Endothelial cell of umbilical vein (primary cell): ENCODE measurements at regions not wholly inside any gene's neighbourhood (a gene's known extent, or its start where the extent isn't known, plus 50 kb on each side); places are given as distances from the start of the nearest gene placed in this dataset.

Experiments
- BruUV-seq: library from RNA; stranded (reverse); fragments of 400-500 nt; replicated peaks from 2 replicates; lab custom pipeline; 2021; lab: Mats Ljungman, UMichigan
- CTCF ChIA-PET: fragments of 300-600, 350-600 bp; sonication (Branson Sonifier 250); formaldehyde crosslinking; loops from one replicate; lab custom pipeline; 2021; ENCODE audit warnings: antibody characterized with exemption, inconsistent platforms; lab: Charles Lee
- POLR2A ChIA-PET: fragments of 300-600, 350-600 bp; sonication (Branson Sonifier 250); formaldehyde crosslinking; loops from one replicate; lab custom pipeline; 2021; ENCODE audit warnings: antibody characterized with exemption, inconsistent platforms; lab: Charles Lee
- DNase-seq: peaks from one replicate; pipeline ENCODE4 v3.0.0-alpha.2; 2011; ENCODE audit warnings: low read depth, low spot score
- FAIRE-seq: peaks from 2 replicates; lab custom pipeline; 2011; peaks lifted over from hg19 to GRCh38; lab: Jason Lieb, UNC
- H2AFZ ChIP-seq: 2 replicates; pipeline ENCODE4 v1.6.0; 2012; ENCODE audit warnings: low read depth, low read length, control low read depth, inconsistent platforms
- H3K27ac ChIP-seq: 2 replicates; pipeline ENCODE4 v1.5.1; 2011; ENCODE audit warnings: low read depth, mild to moderate bottlenecking, control low read depth, low read length, moderate library complexity; ENCODE audit not compliant: insufficient read depth
- H3K27me3 ChIP-seq, 2 experiments: 2 replicates each; pipeline versions ENCODE4 v1.6.0 to v1.6.1; 2011; ENCODE audit warnings: low read length in 2 of 2, mixed read lengths in 1 of 2; ENCODE audit not compliant: control insufficient read depth in 2 of 2, insufficient read depth in 2 of 2
- H3K36me3 ChIP-seq, 2 experiments: 2 replicates in 1 of 2; 3 replicates in 1 of 2; pipeline ENCODE4 v1.5.1; 2011; ENCODE audit warnings: low read length in 2 of 2, mild to moderate bottlenecking in 1 of 2, moderate library complexity in 1 of 2; ENCODE audit not compliant: control insufficient read depth in 2 of 2, insufficient read depth in 2 of 2; ENCODE audit errors: extremely low read depth in 1 of 2
- H3K4me1 ChIP-seq: 3 replicates; pipeline ENCODE4 v1.5.1; 2011; ENCODE audit warnings: mild to moderate bottlenecking, low read length; ENCODE audit not compliant: control insufficient read depth, insufficient read depth; ENCODE audit errors: extremely low read depth
- H3K4me2 ChIP-seq: 2 replicates; pipeline ENCODE4 v1.6.1; 2011; ENCODE audit warnings: low read length, control low read depth, mixed read lengths; ENCODE audit not compliant: insufficient read depth
- H3K4me3 ChIP-seq, 3 experiments: fragments of 200-600 bp in 1 of 3; sonication (generic), shearing (Covaris generic) in 1 of 3; replicated peaks in 1 of 3; 2 replicates each; pipeline ENCODE4 v1.5.1; 2011 to 2016; ENCODE audit warnings: control low read depth in 3 of 3, low read length in 3 of 3, mild to moderate bottlenecking in 2 of 3, inconsistent platforms in 1 of 3, low read depth in 1 of 3, moderate library complexity in 1 of 3; ENCODE audit not compliant: insufficient read depth in 1 of 3
- H3K79me2 ChIP-seq: 2 replicates; pipeline ENCODE4 v1.6.0; 2012; ENCODE audit warnings: low read length, inconsistent platforms; ENCODE audit not compliant: control insufficient read depth, insufficient read depth
- H3K9ac ChIP-seq: replicated peaks from 2 replicates; pipeline ENCODE3; 2011; ENCODE audit warnings: low read length, control low read depth; ENCODE audit not compliant: insufficient read depth; ENCODE audit errors: extremely low read depth
- H3K9me1 ChIP-seq: replicated peaks from 3 replicates; pipeline ENCODE4 v1.6.0; 2011; ENCODE audit warnings: mild to moderate bottlenecking, low read length; ENCODE audit not compliant: control insufficient read depth, insufficient read depth; ENCODE audit errors: extremely low read depth
- H3K9me3 ChIP-seq: replicated peaks from 2 replicates; pipeline ENCODE4 v1.5.1; 2012; ENCODE audit warnings: low read length, inconsistent platforms; ENCODE audit not compliant: control insufficient read depth, insufficient read depth
- H4K20me1 ChIP-seq: replicated peaks from 2 replicates; pipeline ENCODE3; 2011; ENCODE audit warnings: mild to moderate bottlenecking, low read length; ENCODE audit not compliant: control insufficient read depth, insufficient read depth; ENCODE audit errors: extremely low read depth
- CTCF ChIP-seq, 2 donors: IDR thresholded peaks; 1 replicate in 1 of 2; 2 replicates in 1 of 2; pipeline ENCODE4 v1.5.1; 2011; ENCODE audit warnings: low read length in 2 of 2, mild to moderate bottlenecking in 2 of 2, moderate library complexity in 2 of 2, control low read depth in 1 of 2, inconsistent platforms in 1 of 2, low read depth in 1 of 2; ENCODE audit not compliant: insufficient read depth in 1 of 2; ENCODE audit errors: extremely low read depth in 1 of 2
- EZH2 ChIP-seq: IDR thresholded peaks from 2 replicates; pipeline ENCODE4 v1.6.1; 2012; ENCODE audit warnings: borderline replicate concordance, low read depth, mild to moderate bottlenecking, moderate library complexity, low read length, inconsistent platforms; ENCODE audit not compliant: severe bottlenecking
- FOS ChIP-seq: IDR thresholded peaks from 2 replicates; pipeline ENCODE4 v1.6.1; 2011; ENCODE audit warnings: mild to moderate bottlenecking, low read length, moderate library complexity, borderline replicate concordance; ENCODE audit not compliant: insufficient read depth
- GATA2 ChIP-seq: IDR thresholded peaks from 2 replicates; pipeline ENCODE4 v1.7.0; 2011; ENCODE audit warnings: low read depth, mild to moderate bottlenecking, moderate library complexity, mixed read lengths, low read length; ENCODE audit not compliant: insufficient read length, insufficient read depth
- JUN ChIP-seq: IDR thresholded peaks from 2 replicates; pipeline ENCODE4 v1.6.1; 2011; ENCODE audit warnings: borderline replicate concordance, low read depth; ENCODE audit not compliant: insufficient read length, insufficient read depth
- MAX ChIP-seq: IDR thresholded peaks from 2 replicates; pipeline ENCODE4 v1.6.1; 2011; ENCODE audit not compliant: insufficient read depth, insufficient read length
- MYC ChIP-seq: IDR thresholded peaks from one replicate; pipeline ENCODE4 v1.6.1; 2011; ENCODE audit warnings: mild to moderate bottlenecking, low read depth, low read length
- POLR2A ChIP-seq: IDR thresholded peaks from 2 replicates; pipeline ENCODE4 v1.6.1; 2012; ENCODE audit warnings: low read depth, mild to moderate bottlenecking, control low read depth, low read length
- POLR2AphosphoS5 ChIP-seq: IDR thresholded peaks from 2 replicates; pipeline ENCODE4 v1.6.1; 2012; ENCODE audit warnings: low read depth, mild to moderate bottlenecking, control low read depth, low read length, moderate library complexity; ENCODE audit not compliant: insufficient read depth
- dilution Hi-C: fragments of 300-500 bp; cut with MboI; formaldehyde crosslinking; loops from one replicate; pipeline ENCODE4 v1.15.0; 2019; ENCODE audit warnings: low sequenced_read_pairs; ENCODE audit not compliant: extremely low pct_ligation_motif_present
- intact Hi-C: fragments of 100-400 bp; cut with micrococcal nuclease; formaldehyde crosslinking; loops from one replicate; pipeline ENCODE4 v1.10.0; 2022

- Histone ChIP-seq H3K4me1 (no peaks in the 10 kb centered on the region), H3K79me2 (no peaks in the 10 kb centered on the region), H3K4me3 (no peak overlapping the region), H4K20me1 (no peaks in the 10 kb centered on the region), H2AFZ (no peak overlapping the region), H3K4me2 (no peak overlapping the region), H3K27ac (no peak overlapping the region), H3K27me3 (no peaks in the 10 kb centered on the region), H3K9me3 (no peaks in the 10 kb centered on the region), H3K36me3 (no peaks in the 10 kb centered on the region), H3K9ac (no peak overlapping the region), H3K9me1 (no peaks in the 10 kb centered on the region)
- intact Hi-C loops, result loop anchor here (10.0 kb wide), 1 partner anchor 166 kb away; no protein-coding TSS in a partner anchor
- ChIA-PET POLR2A (interaction anchor here (0.7 kb wide), 1 partner anchor 27 kb away, joined by 4 read pairs; no protein-coding TSS in a partner anchor), CTCF (no interaction called here)
- FAIRE-seq, result no peak
- dilution Hi-C loops, result no loop called here
- BruUV-seq, result no TSS peak
- TF ChIP-seq EZH2 (no peak), GATA2 (no peak), POLR2AphosphoS5 (no peak), CTCF (IDR thresholded peaks at IDR 0.05; ENCODE audit: extremely low read depth in 1 of 2, insufficient read depth in 1 of 2, low read depth in 1 of 2, low read length in 2 of 2) (no peak), MAX (no peak), POLR2A (no peak), JUN (no peak), MYC (no peak), FOS (no peak)
- DNase-seq, result no peak
These were observed 846.2 kb upstream of the POM121L12 start for GRCh38 chr7:52189153-52189778.
